Activated CD8-positive, alpha-beta T cell treated with anti-CD3 and anti-CD28 coated beads for 36 hours (primary cell): ENCODE measurements at regions not wholly inside any gene's neighbourhood (a gene's known extent, or its start where the extent isn't known, plus 50 kb on each side); places are given as distances from the start of the nearest gene placed in this dataset.

Experiments used
- ATAC-seq: fragments of 200-7000 bp; cut with Tn5 transposase; one replicate; pipeline ENCODE4 v1.10.0; 2021; ENCODE audit warnings: mild to moderate bottlenecking, moderate library complexity
- CTCF ChIA-PET: fragments of 350-600 bp; sonication (Branson Sonifier 250); formaldehyde crosslinking; loops from one replicate; lab custom pipeline; 2021; ENCODE audit warnings: antibody characterized with exemption; lab: Charles Lee
- POLR2A ChIA-PET: fragments of 350-600 bp; sonication (Branson Sonifier 250); formaldehyde crosslinking; loops from one replicate; lab custom pipeline; 2021; ENCODE audit warnings: antibody characterized with exemption; lab: Charles Lee
- DNase-seq: peaks from one replicate; pipeline ENCODE4 v3.0.0-alpha.2; 2020
- H3K27ac Mint-ChIP-seq: one replicate; pipeline ENCODE4 v1.8.0; 2021; ENCODE audit warnings: mild to moderate bottlenecking, mixed read lengths
- H3K27me3 Mint-ChIP-seq: one replicate; pipeline ENCODE4 v1.8.0; 2021; ENCODE audit warnings: mixed read lengths
- H3K36me3 Mint-ChIP-seq: one replicate; pipeline ENCODE4 v1.8.0; 2021; ENCODE audit warnings: low read depth, mixed read lengths
- H3K4me1 Mint-ChIP-seq: one replicate; pipeline ENCODE4 v1.8.0; 2021; ENCODE audit warnings: low read depth, mixed read lengths
- H3K4me3 Mint-ChIP-seq: one replicate; pipeline ENCODE4 v1.8.0; 2021; ENCODE audit warnings: mild to moderate bottlenecking, moderate library complexity, mixed read lengths
- H3K9me3 Mint-ChIP-seq: one replicate; pipeline ENCODE4 v1.8.0; 2021; ENCODE audit warnings: mixed read lengths
- CTCF ChIP-seq: fragments of 200-600 bp; IDR thresholded peaks from one replicate; pipeline ENCODE4 v1.8.0; 2022; ENCODE audit warnings: antibody characterized with exemption, mild to moderate bottlenecking
- intact Hi-C: fragments of 100-400 bp; cut with micrococcal nuclease; formaldehyde crosslinking; loops from one replicate; pipeline ENCODE4 v1.10.0; 2022

GRCh38 chr20:63089051-63089907 is 82.5 kb upstream of the BHLHE23 start:
- Mint-ChIP-seq H3K9me3 (no peaks in the 10 kb centered on the region), H3K4me1 (peaks cover 3% of the 10 kb centered on the region), H3K27ac (no peak overlapping the region), H3K4me3 (no peak overlapping the region), H3K36me3 (no peaks in the 10 kb centered on the region), H3K27me3 (peaks cover 14% of the 10 kb centered on the region)
- CTCF ChIA-PET, result no interaction called here
- intact Hi-C loops, result no loop called here
- ATAC-seq (no peak), DNase-seq (no peak)
- no peak for TF ChIP-seq CTCF
- POLR2A ChIA-PET, result no interaction called here

DNA sequence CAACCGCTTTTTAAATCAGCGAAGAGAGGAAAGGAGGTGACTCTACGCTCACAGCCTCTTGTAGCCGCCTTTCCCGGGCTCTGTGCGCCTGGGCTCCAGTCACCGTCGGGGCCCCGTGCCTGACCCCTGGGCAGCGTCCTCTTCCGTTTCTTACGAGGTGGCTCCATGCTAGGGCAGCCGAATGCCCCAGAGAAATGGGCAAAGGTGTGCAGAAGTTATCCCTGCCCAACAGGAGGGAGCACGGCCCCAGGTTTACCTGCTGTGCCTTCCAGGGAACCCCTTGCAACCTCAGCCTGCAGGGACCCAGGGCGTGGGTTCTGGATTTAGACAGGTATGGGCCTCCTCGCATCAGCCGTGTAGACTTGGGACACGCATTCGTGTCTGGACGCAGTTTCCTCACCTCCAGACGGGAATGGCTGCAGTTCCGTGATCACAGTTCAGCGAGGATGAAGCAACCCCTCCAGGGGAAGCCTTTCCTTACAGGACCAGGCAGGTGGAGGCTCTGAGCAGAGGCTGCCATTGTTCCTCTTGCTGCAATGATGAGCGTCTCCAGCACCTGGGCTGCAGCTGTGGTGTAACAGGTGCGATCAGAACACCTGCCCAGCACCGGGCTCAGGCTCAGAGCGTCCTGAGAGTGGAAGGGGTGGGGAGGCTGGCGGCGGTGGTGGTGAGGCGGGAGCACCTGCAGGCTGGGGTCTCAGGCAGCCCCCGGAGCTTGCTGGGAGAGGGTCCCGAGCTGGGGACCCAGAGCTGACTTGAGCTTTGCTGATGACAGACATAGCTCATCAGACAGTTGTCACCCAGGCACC is 81.3 kb upstream of the BHLHE23 start:
- TF ChIP-seq CTCF, result no peak
- CTCF ChIA-PET, result no interaction called here
- intact Hi-C loops, result no loop called here
- Mint-ChIP-seq H3K36me3 (no peaks in the 10 kb centered on the region), H3K27ac (no peak overlapping the region), H3K4me1 (peaks cover 3% of the 10 kb centered on the region), H3K27me3 (peaks cover 14% of the 10 kb centered on the region), H3K4me3 (no peak overlapping the region), H3K9me3 (no peaks in the 10 kb centered on the region)
- POLR2A ChIA-PET, result no interaction called here
- ATAC-seq (no peak), DNase-seq (no peak)

- no peak for TF ChIP-seq CTCF
- H3K4me1 Mint-ChIP-seq, result peaks cover 3% of the 10 kb centered on the region
- CTCF ChIA-PET, result no interaction called here
- DNase-seq, result no peak
- no peak overlapping the region for H3K4me3 Mint-ChIP-seq
- peaks cover 15% of the 10 kb centered on the region for H3K27me3 Mint-ChIP-seq
- intact Hi-C loops, result no loop called here
- H3K9me3 Mint-ChIP-seq, result no peaks in the 10 kb centered on the region
- H3K36me3 Mint-ChIP-seq, result no peaks in the 10 kb centered on the region
- POLR2A ChIA-PET, result no interaction called here
- no peak overlapping the region for H3K27ac Mint-ChIP-seq
- no peak for ATAC-seq
These were observed 80.6 kb upstream of the BHLHE23 start for GRCh38 chr20:63087236-63087871.

DNA sequence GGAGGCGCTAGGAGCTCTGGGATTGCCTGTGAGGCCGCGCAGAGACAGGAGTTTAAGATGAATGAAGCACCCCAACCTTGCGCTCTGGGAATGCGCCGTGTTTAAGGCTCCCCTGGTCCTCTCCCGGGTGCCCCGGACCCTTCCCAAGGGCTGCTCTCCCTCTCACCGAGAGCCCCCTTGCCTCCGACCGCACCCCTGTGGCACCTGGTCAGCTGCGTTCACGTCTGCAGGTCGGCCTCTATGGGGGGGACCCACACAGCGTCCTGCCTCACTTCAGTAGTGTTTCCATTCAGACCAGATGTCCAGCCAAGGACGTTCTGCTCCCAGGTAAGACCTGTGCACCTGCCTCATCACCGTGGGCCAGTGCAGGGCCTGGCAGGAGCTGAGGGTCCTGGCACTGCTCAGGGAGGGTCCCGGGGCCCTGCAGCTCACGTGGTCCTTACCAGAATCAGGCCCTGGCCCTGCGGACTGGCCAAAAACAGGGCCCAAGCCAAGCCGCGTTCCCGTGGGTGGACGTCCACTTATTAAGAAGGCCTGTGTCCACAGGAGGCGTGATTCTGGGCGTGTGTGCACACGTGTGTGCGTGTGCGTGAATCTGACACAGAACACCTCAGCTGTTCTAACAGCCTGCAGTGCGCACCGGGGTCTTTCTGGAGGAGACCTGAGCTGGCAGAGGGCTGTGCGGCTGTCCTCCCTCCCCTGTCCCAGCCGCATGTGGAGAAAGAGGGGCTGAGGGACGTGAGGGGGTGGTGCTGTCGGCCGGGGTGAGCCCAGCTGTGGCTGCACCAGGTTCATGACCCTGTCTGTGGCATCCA is 79.9 kb upstream of the BHLHE23 start:
- no peak overlapping the region for H3K27ac Mint-ChIP-seq
- H3K36me3 Mint-ChIP-seq, result no peaks in the 10 kb centered on the region
- DNase-seq (no peak), ATAC-seq (no peak)
- H3K4me1 Mint-ChIP-seq, result peaks cover 3% of the 10 kb centered on the region
- POLR2A ChIA-PET, result no interaction called here
- H3K9me3 Mint-ChIP-seq, result no peaks in the 10 kb centered on the region
- TF ChIP-seq CTCF, result no peak
- CTCF ChIA-PET, result no interaction called here
- no peak overlapping the region for H3K4me3 Mint-ChIP-seq
- intact Hi-C loops, result no loop called here
- H3K27me3 Mint-ChIP-seq, result peaks cover 22% of the 10 kb centered on the region
